Left lung (tissue), 4 donors: ENCODE measurements at regions not wholly inside any gene's neighbourhood (a gene's known extent, or its start where the extent isn't known, plus 50 kb on each side); places are given as distances from the start of the nearest gene placed in this dataset.

Experiments
- ATAC-seq: fragments of 200-7000 bp; cut with Tn5 transposase; one replicate; pipeline ENCODE4 v1.9.1; 2020; ENCODE audit warnings: moderate library complexity
- DNase-seq, 4 donors: peaks; one replicate each; pipeline ENCODE4 v3.0.0-alpha.2; 2013 to 2020
- H3K27ac ChIP-seq, 2 donors: fragments of 200-600 bp; sonication (generic) in 1 of 2; one replicate each; pipeline versions ENCODE4 v1.5.0 to v1.8.0; 2020 to 2021
- H3K27me3 ChIP-seq, 2 donors: fragments of 200-600 bp; sonication (generic) in 1 of 2; one replicate each; pipeline versions ENCODE4 v1.5.0 to v1.8.0; 2020 to 2021
- H3K36me3 ChIP-seq, 2 donors: fragments of 200-600 bp; sonication (generic) in 1 of 2; one replicate each; pipeline versions ENCODE4 v1.5.0 to v1.8.0; 2020 to 2021
- H3K4me1 ChIP-seq, 2 donors: fragments of 200-600 bp; one replicate each; pipeline ENCODE4 v1.8.0; 2021
- H3K4me3 ChIP-seq, 2 donors: fragments of 200-600 bp; sonication (generic) in 1 of 2; one replicate each; pipeline versions ENCODE4 v1.5.0 to v1.8.0; 2020 to 2021; ENCODE audit warnings: mild to moderate bottlenecking in 1 of 2
- H3K9me3 ChIP-seq, 2 donors: fragments of 200-600 bp; sonication (generic) in 1 of 2; one replicate each; pipeline versions ENCODE4 v1.5.0 to v1.8.0; 2020 to 2021
- intact Hi-C, 2 donors: fragments of 100-400 bp; cut with DNase I; formaldehyde crosslinking; loops; one replicate each; pipeline versions ENCODE4 v1.11.2 to v1.14.2; 2022
- TF ChIP-seq, protein P1 (sequence below), 2 donors: fragments of 200-600 bp; sonication (generic) in 1 of 2; IDR thresholded peaks; one replicate each; pipeline versions ENCODE4 v1.5.0 to v1.8.0; 2021; ENCODE audit warnings: antibody characterized with exemption in 2 of 2
- donor health status: DM: no; HTN: yes; CAD: no.
- donor health status: DM: no; HTN: no; CAD: no.

DNA sequence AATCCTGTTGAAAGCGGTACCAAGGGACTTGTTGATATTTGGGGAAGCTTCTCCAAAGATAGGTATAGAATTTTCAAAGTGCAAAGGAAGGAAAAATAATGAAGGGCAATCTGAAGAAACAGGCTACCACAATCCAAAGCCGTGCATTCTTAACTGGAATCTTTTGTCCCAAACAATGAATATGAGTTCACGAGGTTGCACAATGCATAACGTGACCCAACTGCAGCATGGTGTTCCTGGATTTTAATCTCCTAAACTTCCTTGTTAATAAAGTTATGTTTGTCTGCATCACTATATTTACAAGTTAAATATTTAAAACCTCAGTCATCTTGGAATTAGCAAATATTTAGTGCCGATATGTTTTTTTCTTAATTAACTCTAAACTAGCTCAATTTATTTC lies 203.7 kb downstream of the WDR11 start:
- no peak overlapping the region for H3K27ac ChIP-seq
- H3K36me3 ChIP-seq: no peaks in the 10 kb centered on the region
- ATAC-seq (no peak), DNase-seq (no peak)
- intact Hi-C loops: no loop called here
- H3K4me3 ChIP-seq: no peak overlapping the region
- no peaks in the 10 kb centered on the region for H3K9me3 ChIP-seq
- TF ChIP-seq, protein P1, sequence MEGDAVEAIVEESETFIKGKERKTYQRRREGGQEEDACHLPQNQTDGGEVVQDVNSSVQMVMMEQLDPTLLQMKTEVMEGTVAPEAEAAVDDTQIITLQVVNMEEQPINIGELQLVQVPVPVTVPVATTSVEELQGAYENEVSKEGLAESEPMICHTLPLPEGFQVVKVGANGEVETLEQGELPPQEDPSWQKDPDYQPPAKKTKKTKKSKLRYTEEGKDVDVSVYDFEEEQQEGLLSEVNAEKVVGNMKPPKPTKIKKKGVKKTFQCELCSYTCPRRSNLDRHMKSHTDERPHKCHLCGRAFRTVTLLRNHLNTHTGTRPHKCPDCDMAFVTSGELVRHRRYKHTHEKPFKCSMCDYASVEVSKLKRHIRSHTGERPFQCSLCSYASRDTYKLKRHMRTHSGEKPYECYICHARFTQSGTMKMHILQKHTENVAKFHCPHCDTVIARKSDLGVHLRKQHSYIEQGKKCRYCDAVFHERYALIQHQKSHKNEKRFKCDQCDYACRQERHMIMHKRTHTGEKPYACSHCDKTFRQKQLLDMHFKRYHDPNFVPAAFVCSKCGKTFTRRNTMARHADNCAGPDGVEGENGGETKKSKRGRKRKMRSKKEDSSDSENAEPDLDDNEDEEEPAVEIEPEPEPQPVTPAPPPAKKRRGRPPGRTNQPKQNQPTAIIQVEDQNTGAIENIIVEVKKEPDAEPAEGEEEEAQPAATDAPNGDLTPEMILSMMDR (IDR thresholded peaks at IDR 0.05): no peak
- H3K4me1 ChIP-seq: no peaks in the 10 kb centered on the region
- H3K27me3 ChIP-seq: no peaks in the 10 kb centered on the region

DNA sequence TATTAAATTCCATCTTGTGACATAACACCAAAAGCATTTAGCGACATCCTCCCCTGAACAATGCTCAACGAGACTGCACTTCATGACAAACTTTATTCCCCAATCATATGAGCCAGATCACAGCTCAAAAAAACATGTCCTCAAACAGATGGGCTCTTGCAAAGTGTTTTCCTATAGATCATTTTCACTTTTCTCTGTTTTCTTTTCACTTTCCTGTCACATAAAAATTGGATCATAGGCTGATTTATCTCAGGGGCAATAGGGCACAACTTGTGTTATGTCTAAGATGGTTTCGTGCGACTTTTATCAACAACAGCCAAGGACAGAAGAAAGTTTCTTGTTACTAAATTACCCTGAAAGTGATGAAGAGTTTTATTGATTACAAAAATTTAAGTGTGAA lies 206.1 kb downstream of the WDR11 start:
- H3K4me1 ChIP-seq: no peaks in the 10 kb centered on the region
- intact Hi-C loops: no loop called here
- H3K4me3 ChIP-seq: no peak overlapping the region
- H3K27me3 ChIP-seq: no peaks in the 10 kb centered on the region
- H3K27ac ChIP-seq: no peak overlapping the region
- no peaks in the 10 kb centered on the region for H3K9me3 ChIP-seq
- DNase-seq: no peak
- H3K36me3 ChIP-seq: no peaks in the 10 kb centered on the region
- TF ChIP-seq, protein P1 (IDR thresholded peaks at IDR 0.05): no peak
- no peak for ATAC-seq

DNA sequence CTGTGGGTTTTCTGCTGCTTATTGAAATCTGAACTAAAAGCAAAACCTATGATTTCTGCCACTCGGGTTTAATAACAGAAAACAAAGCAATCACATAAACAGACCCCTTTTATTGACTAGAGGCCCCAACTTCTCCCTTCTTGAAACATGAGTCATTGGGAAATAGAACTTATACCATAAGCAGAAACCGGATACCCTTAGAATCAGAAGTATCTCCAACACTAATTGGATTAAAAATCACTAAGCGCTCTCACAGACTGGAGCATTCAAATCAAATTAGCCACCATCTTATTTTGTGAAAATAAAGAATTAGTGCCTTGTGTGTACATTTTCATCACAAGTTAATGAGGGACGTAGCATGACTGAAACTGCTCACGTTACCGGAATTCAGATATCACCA lies 206.9 kb downstream of the WDR11 start:
- TF ChIP-seq, protein P1 (IDR thresholded peaks at IDR 0.05): no peak
- ATAC-seq (no peak), DNase-seq (no peak)
- Histone ChIP-seq H3K27me3 (no peaks in the 10 kb centered on the region), H3K9me3 (no peaks in the 10 kb centered on the region), H3K27ac (no peak overlapping the region), H3K4me3 (no peak overlapping the region), H3K36me3 (no peaks in the 10 kb centered on the region), H3K4me1 (no peaks in the 10 kb centered on the region)
- intact Hi-C loops: no loop called here

DNA sequence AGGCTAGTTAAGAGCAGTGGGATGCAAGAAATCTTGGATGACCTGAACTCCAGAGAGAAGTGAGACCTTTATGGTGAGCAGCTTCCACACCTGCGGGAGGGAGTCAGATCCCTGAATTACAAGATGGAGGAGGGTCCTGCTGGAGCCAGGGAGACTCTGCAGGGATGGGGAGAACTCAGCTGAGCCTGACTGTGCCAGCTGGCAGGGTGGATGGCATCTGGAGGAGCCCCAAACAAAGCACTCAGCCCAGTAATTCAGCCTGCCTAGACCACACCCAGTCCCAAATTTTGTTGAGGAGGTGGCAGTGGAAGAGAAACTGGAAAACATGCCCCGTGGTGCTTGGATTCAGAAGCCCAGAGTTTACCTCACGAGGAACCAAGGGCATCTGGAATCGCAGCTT lies 208.2 kb downstream of the WDR11 start:
- TF ChIP-seq, protein P1 (IDR thresholded peaks at IDR 0.05): no peak
- intact Hi-C loops: no loop called here
- Histone ChIP-seq H3K9me3 (no peaks in the 10 kb centered on the region), H3K4me3 (no peak overlapping the region), H3K36me3 (no peaks in the 10 kb centered on the region), H3K27ac (no peak overlapping the region), H3K27me3 (no peaks in the 10 kb centered on the region), H3K4me1 (no peaks in the 10 kb centered on the region)
- no peak for DNase-seq
- no peak for ATAC-seq

DNA sequence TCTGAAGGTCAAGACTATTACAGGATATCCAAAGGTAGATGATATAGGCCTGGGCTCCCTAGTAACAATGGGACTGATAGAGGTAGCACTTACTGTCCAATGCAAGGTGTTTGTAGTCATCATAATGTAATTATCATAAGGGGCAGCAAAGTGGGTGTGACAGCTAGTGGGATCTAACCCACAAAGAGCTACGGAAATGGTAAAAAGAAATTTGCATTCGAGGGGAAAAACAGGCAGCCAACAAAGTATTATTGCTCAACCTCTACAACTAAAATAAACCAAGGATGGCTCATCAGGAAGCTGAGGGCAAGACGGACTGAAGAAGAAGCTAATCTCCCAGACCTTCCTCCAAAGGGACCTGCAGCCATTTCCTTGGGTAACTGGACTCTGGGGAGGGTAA lies 211.0 kb downstream of the WDR11 start:
- ATAC-seq: no peak
- Histone ChIP-seq H3K4me3 (no peak overlapping the region), H3K27me3 (no peaks in the 10 kb centered on the region), H3K27ac (no peak overlapping the region), H3K9me3 (no peaks in the 10 kb centered on the region), H3K36me3 (no peaks in the 10 kb centered on the region), H3K4me1 (no peaks in the 10 kb centered on the region)
- intact Hi-C loops: no loop called here
- TF ChIP-seq, protein P1 (IDR thresholded peaks at IDR 0.05): no peak
- DNase-seq: no peak
